HepG2 (cell line): ENCODE measurements at regions not wholly inside any gene's neighbourhood (a gene's known extent, or its start where the extent isn't known, plus 50 kb on each side); places are given as distances from the start of the nearest gene placed in this dataset.

ENCODE experiments used
- ATAC-seq: fragments of 200-7000 bp; cut with Tn5 transposase; 3 replicates; pipeline ENCODE4 v1.9.1; 2020; ENCODE audit warnings: mild to moderate bottlenecking, moderate library complexity
- BruUV-seq: library from RNA; stranded (reverse); fragments of 400-500 nt; replicated peaks from 2 replicates; lab custom pipeline; 2021; lab: Mats Ljungman, UMichigan
- CTCF ChIA-PET: fragments of 300-600 bp; formaldehyde crosslinking; extraction: SDS; loops from one replicate; lab custom pipeline; 2021; ENCODE audit warnings: low total read pairs, inconsistent platforms, low intra/inter-chr PET ratio; lab: Yijun Ruan, JAX
- POLR2A ChIA-PET: fragments of 350-600 bp; sonication (Branson Sonifier 250); formaldehyde crosslinking; loops from one replicate; lab custom pipeline; 2020; ENCODE audit warnings: antibody characterized with exemption, inconsistent platforms; lab: Yijun Ruan, JAX
- DNase-seq: peaks from one replicate; pipeline ENCODE4 v3.0.0-alpha.2; 2015; ENCODE audit warnings: low spot score
- FAIRE-seq: peaks from 3 replicates; lab custom pipeline; 2011; peaks lifted over from hg19 to GRCh38; lab: Jason Lieb, UNC
- H2AFZ ChIP-seq: one replicate; pipeline ENCODE4 v1.6.1; 2011; ENCODE audit warnings: low read length, inconsistent platforms
- H3K27ac ChIP-seq: fragments of 300-600 bp; 3 replicates; pipeline ENCODE4 v1.8.0; 2011; ENCODE audit warnings: mixed run types, mild to moderate bottlenecking, mixed read lengths, low read length, inconsistent platforms; ENCODE audit not compliant: insufficient read depth; ENCODE audit errors: extremely low read length
- H3K27me3 ChIP-seq, 2 experiments: fragments of 200-600 bp in 1 of 2; 2 replicates in 1 of 2; 3 replicates in 1 of 2; pipeline versions ENCODE4 v1.6.0 to v1.8.0; 2011; ENCODE audit warnings: low read length in 2 of 2, mild to moderate bottlenecking in 2 of 2, moderate library complexity in 2 of 2, inconsistent platforms in 1 of 2; ENCODE audit not compliant: insufficient read depth in 2 of 2, control insufficient read depth in 1 of 2
- H3K36me3 ChIP-seq, 2 experiments: fragments of 200-600 bp in 1 of 2; replicated peaks in 1 of 2; 2 replicates in 1 of 2; 3 replicates in 1 of 2; pipeline versions ENCODE4 v1.5.1 to v1.8.0; 2011; ENCODE audit warnings: low read length in 2 of 2, inconsistent platforms in 1 of 2; ENCODE audit not compliant: insufficient read depth in 2 of 2, control insufficient read depth in 1 of 2
- H3K4me1 ChIP-seq: 2 replicates; pipeline ENCODE4 v1.5.1; 2012; ENCODE audit warnings: low read length, inconsistent platforms; ENCODE audit not compliant: insufficient read depth
- H3K4me2 ChIP-seq: 2 replicates; pipeline ENCODE4 v1.6.0; 2011; ENCODE audit warnings: low read depth, low read length, inconsistent platforms
- H3K4me3 ChIP-seq, 3 experiments: fragments of 200-600 bp in 1 of 3; sonication (generic), shearing (Covaris generic) in 1 of 3; replicated peaks in 1 of 3; 2 replicates each; pipeline ENCODE4 v1.5.1; 2011 to 2016; ENCODE audit warnings: low read length in 3 of 3, inconsistent platforms in 2 of 3, low read depth in 2 of 3, mild to moderate bottlenecking in 2 of 3, control low read depth in 1 of 3, mixed read lengths in 1 of 3; ENCODE audit not compliant: insufficient read depth in 1 of 3
- H3K79me2 ChIP-seq: one replicate; pipeline ENCODE4 v1.6.1; 2011; ENCODE audit warnings: low read length, inconsistent platforms; ENCODE audit not compliant: insufficient read depth
- H3K9ac ChIP-seq: 2 replicates; pipeline ENCODE4 v1.6.0; 2011; ENCODE audit warnings: mild to moderate bottlenecking, low read depth, low read length, inconsistent platforms; ENCODE audit not compliant: insufficient read depth
- H3K9me3 ChIP-seq: 2 replicates; pipeline ENCODE4 v1.5.1; 2012; ENCODE audit warnings: mild to moderate bottlenecking, low read length
- H4K20me1 ChIP-seq: 2 replicates; pipeline ENCODE4 v1.6.0; 2011; ENCODE audit warnings: inconsistent platforms, mild to moderate bottlenecking, low read length, moderate library complexity; ENCODE audit not compliant: insufficient read depth
- ESRRA ChIP-seq: sonication (generic); formaldehyde crosslinking; IDR thresholded peaks from 2 replicates; pipeline ENCODE4 v1.5.1; 2020; ENCODE audit warnings: mild to moderate bottlenecking, low read depth, missing genetic modification reagents
- KLF6 ChIP-seq: IDR thresholded peaks from 2 replicates; pipeline ENCODE4 v1.8.0; 2016; ENCODE audit warnings: missing biosample characterization, missing genetic modification reagents
- NAIF1 ChIP-seq: sonication (generic); formaldehyde crosslinking; IDR thresholded peaks from 2 replicates; pipeline ENCODE4 v1.5.0; 2020; ENCODE audit warnings: mild to moderate bottlenecking, missing genetic modification reagents, borderline replicate concordance
- RBFOX2 ChIP-seq: fragments of 200-400 bp; formaldehyde crosslinking; IDR thresholded peaks from 2 replicates; pipeline ENCODE4 v1.6.1; 2017; ENCODE audit warnings: low read depth, mild to moderate bottlenecking, low read length
- RERE ChIP-seq: IDR thresholded peaks from 2 replicates; pipeline ENCODE4 v1.6.1; 2016; ENCODE audit warnings: low read depth, missing genetic modification reagents, missing compliant biosample characterization
- SOX6 ChIP-seq, 2 experiments: fragments of 450-650 bp in 1 of 2; sonication (generic) in 1 of 2; formaldehyde crosslinking in 1 of 2; IDR thresholded peaks; 2 replicates each; pipeline versions ENCODE4 v1.4.0 to v1.6.1; 2017 to 2020; ENCODE audit warnings: antibody characterized with exemption in 1 of 2, mild to moderate bottlenecking in 1 of 2, missing genetic modification reagents in 1 of 2
- SP5 ChIP-seq: IDR thresholded peaks from 2 replicates; pipeline ENCODE4 v1.6.1; 2016; ENCODE audit warnings: low read depth, borderline replicate concordance
- U2AF2 ChIP-seq: fragments of 200-400 bp; formaldehyde crosslinking; IDR thresholded peaks from 2 replicates; pipeline ENCODE4 v1.6.1; 2017; ENCODE audit warnings: low read depth, mild to moderate bottlenecking, low read length
- ZNF710 ChIP-seq: sonication (generic); formaldehyde crosslinking; IDR thresholded peaks from 2 replicates; pipeline ENCODE4 v1.5.0; 2020; ENCODE audit warnings: mild to moderate bottlenecking, missing genetic modification reagents, borderline replicate concordance
- ZNF737 ChIP-seq: sonication (generic); formaldehyde crosslinking; IDR thresholded peaks from 2 replicates; pipeline ENCODE4 v1.5.0; 2020; ENCODE audit warnings: missing genetic modification reagents, mild to moderate bottlenecking, borderline replicate concordance
- ZNF740 ChIP-seq: sonication (generic); formaldehyde crosslinking; IDR thresholded peaks from 2 replicates; pipeline ENCODE4 v1.4.0; 2020; ENCODE audit warnings: missing genetic modification reagents
- ZNF775 ChIP-seq: sonication (generic); formaldehyde crosslinking; IDR thresholded peaks from 2 replicates; pipeline ENCODE4 v1.4.0; 2020; ENCODE audit warnings: missing genetic modification reagents, mild to moderate bottlenecking, moderate library complexity, borderline replicate concordance
- WGBS: methylation state at CpG from one replicate; pipeline ENCODE4 v1.1.6; 2017; ENCODE audit warnings: low lambda C conversion rate; 5-methylcytosine and 5-hydroxymethylcytosine counted together
- in situ Hi-C: cut with HindIII; loops from 2 replicates; pipeline ENCODE4 v1.10.0; 2017; ENCODE audit warnings: low pct_unique_long_range_greater_than_20kb; ENCODE audit not compliant: extremely low pct_ligation_motif_present
- intact Hi-C: fragments of 100-400 bp; cut with micrococcal nuclease; formaldehyde crosslinking; loops from one replicate; pipeline ENCODE4 v1.10.0; 2022; ENCODE audit not compliant: unreplicated experiment
- TF ChIP-seq, protein P1 (sequence below): sonication (generic); formaldehyde crosslinking; IDR thresholded peaks from 2 replicates; pipeline ENCODE4 v1.8.0; 2022; ENCODE audit warnings: mild to moderate bottlenecking, missing genetic modification reagents, moderate library complexity

GRCh38 chrX:38989076-38989475, 187.8 kb downstream of the MID1IP1 start:
- POLR2A ChIA-PET, result no interaction called here
- no peak for DNase-seq
- Histone ChIP-seq H3K4me1 (peaks cover 25% of the 10 kb centered on the region), H3K79me2 (no peaks in the 10 kb centered on the region)
- ATAC-seq, result no peak
- no peak for TF ChIP-seq SP5 (CRISPR knock-in tag)
- TF ChIP-seq SOX6 (IDR thresholded peaks at IDR 0.05), result no peak
- TF ChIP-seq SOX6 (CRISPR knock-in tag; IDR thresholded peaks at IDR 0.05), result no peak
- TF ChIP-seq KLF6 (CRISPR knock-in tag), result no peak
- TF ChIP-seq RBFOX2, result no peak
- TF ChIP-seq NAIF1 (CRISPR knock-in tag), result no peak
- no peak for TF ChIP-seq RERE (CRISPR knock-in tag)
- TF ChIP-seq ZNF710 (CRISPR knock-in tag), result no peak
- TF ChIP-seq, protein P1, sequence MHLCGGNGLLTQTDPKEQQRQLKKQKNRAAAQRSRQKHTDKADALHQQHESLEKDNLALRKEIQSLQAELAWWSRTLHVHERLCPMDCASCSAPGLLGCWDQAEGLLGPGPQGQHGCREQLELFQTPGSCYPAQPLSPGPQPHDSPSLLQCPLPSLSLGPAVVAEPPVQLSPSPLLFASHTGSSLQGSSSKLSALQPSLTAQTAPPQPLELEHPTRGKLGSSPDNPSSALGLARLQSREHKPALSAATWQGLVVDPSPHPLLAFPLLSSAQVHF (CRISPR knock-in tag), result no peak
- TF ChIP-seq ZNF737 (CRISPR knock-in tag), result no peak
- no peak for TF ChIP-seq ZNF740 (CRISPR knock-in tag)
- TF ChIP-seq ZNF775 (CRISPR knock-in tag), result no peak
- no peak for TF ChIP-seq ESRRA (CRISPR knock-in tag)
- TF ChIP-seq U2AF2, result no peak
- TF ChIP-seq, all 625 proteins: peak for 0
- no peak overlapping the region for H3K4me3 ChIP-seq
- no peak overlapping the region for H3K9ac ChIP-seq
- no peak overlapping the region for H3K4me2 ChIP-seq
- no peaks in the 10 kb centered on the region for H4K20me1 ChIP-seq
- no TSS peak for BruUV-seq
- no peaks in the 10 kb centered on the region for H3K36me3 ChIP-seq
- no peak overlapping the region for H2AFZ ChIP-seq
- in situ Hi-C loops, result loop anchor here (25.0 kb wide), 1 partner anchor 177 kb away; the partner anchor contains the start of gene MID1IP1
- H3K9me3 ChIP-seq, result no peaks in the 10 kb centered on the region
- CTCF ChIA-PET, result no interaction called here
- no peak overlapping the region for H3K27ac ChIP-seq
- no peak for FAIRE-seq
- WGBS, result 0% methylated on average over 1 of the region's 1 CpG
- H3K27me3 ChIP-seq, result no peaks in the 10 kb centered on the region
- intact Hi-C loops, result loop anchor here (10.0 kb wide), 1 partner anchor 224 kb away; no protein-coding TSS in a partner anchor
